IPS-NIHi7 (cell line): ENCODE measurements at regions not wholly inside any gene's neighbourhood (a gene's known extent, or its start where the extent isn't known, plus 50 kb on each side); places are given as distances from the start of the nearest gene placed in this dataset.
"Not testable (repeated sequence)": the region's sequence is repeated elsewhere in the genome, so short reads cannot be mapped to it uniquely, and the experiment has no call there.

Experiments
- DNase-seq: peaks from one replicate; pipeline ENCODE4 v3.0.0; 2012; ENCODE audit warnings: mixed read lengths; ENCODE audit errors: extremely low spot score

- not testable (repeated sequence) for DNase-seq
These were observed 234.6 kb upstream of the CASK start for GRCh38 chrX:42157923-42158322.

- no peak for DNase-seq
These were observed 228.5 kb upstream of the CASK start for GRCh38 chrX:42151808-42152207.

GRCh38 chrX:42149765-42150164, 226.4 kb upstream of the CASK start:
- no peak for DNase-seq

- DNase-seq = no peak
These were observed 225.9 kb upstream of the CASK start for GRCh38 chrX:42149281-42149680.

- no peak for DNase-seq
These were observed 220.7 kb upstream of the CASK start for GRCh38 chrX:42143866-42144592.

- DNase-seq = no peak
These were observed 217.0 kb upstream of the CASK start for GRCh38 chrX:42140320-42140719.

GRCh38 chrX:42135583-42136228, 212.4 kb upstream of the CASK start:
- DNase-seq = no peak

GRCh38 chrX:42131856-42132255, 208.5 kb upstream of the CASK start:
- no peak for DNase-seq

GRCh38 chrX:42129022-42129940, 205.9 kb upstream of the CASK start:
- DNase-seq = no peak

- DNase-seq = no peak
These were observed 205.2 kb upstream of the CASK start for GRCh38 chrX:42128587-42128986.

- DNase-seq = no peak
These were observed 204.7 kb upstream of the CASK start for GRCh38 chrX:42128020-42128419.

- DNase-seq = no peak
These were observed 204.2 kb upstream of the CASK start for GRCh38 chrX:42127563-42127962.

- DNase-seq = no peak
These were observed 200.0 kb upstream of the CASK start for GRCh38 chrX:42123369-42123768.

GRCh38 chrX:42119076-42119475, 195.7 kb upstream of the CASK start:
- no peak for DNase-seq

GRCh38 chrX:42117318-42117717, 194.0 kb upstream of the CASK start:
- DNase-seq = no peak

GRCh38 chrX:42109428-42109827, 186.1 kb upstream of the CASK start:
- no peak for DNase-seq

GRCh38 chrX:42107495-42108488, 184.4 kb upstream of the CASK start:
- DNase-seq = no peak

- no peak for DNase-seq
These were observed 183.2 kb upstream of the CASK start for GRCh38 chrX:42106556-42106955.

GRCh38 chrX:42102586-42103282, 179.4 kb upstream of the CASK start:
- DNase-seq = no peak

- no peak for DNase-seq
These were observed 175.5 kb upstream of the CASK start for GRCh38 chrX:42098900-42099299.

- no peak for DNase-seq
These were observed 174.1 kb upstream of the CASK start for GRCh38 chrX:42097486-42097885.
